ENCODE measurements at regions not wholly inside any gene's neighbourhood (a gene's known extent, or its start where the extent isn't known, plus 50 kb on each side); places are given as distances from the start of the nearest gene placed in this dataset.

DNA sequence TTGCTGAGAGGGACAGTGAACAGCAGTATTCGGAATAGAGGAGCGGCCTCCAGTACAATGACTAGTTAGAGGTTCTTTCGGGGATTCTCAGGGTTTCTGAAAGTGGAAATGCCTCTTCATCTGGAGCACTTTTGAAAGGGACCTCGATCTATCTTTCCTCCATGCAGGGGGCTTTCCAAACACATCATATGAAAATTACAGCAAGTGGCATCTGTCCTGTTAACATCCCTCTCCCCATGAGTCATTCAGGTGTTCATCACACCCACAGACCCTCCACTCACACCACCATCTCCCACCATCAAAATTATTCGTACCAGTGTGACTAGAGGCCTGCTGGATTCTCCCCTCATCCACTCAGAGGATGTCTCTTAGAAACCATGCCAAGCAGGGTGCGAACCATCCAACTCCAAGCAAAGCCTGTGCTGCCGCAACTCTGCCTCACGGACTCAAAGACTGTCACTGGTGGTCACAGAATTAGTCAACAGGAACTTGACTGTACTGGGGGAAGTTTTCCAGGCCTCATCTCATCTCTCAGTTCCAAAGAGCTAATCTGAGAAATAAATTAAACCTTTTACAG, 211.1 kb downstream of the MRPL39 start:
- no peak overlapping the region for H3K4me3 ChIP-seq (ENCODE audit: low read depth, low read length)
- in situ Hi-C loops (cut with HindIII; ENCODE audit: low sequenced_read_pairs): no loop called here
- no peak for DNase-seq (ENCODE audit: low read depth, low spot score)
- TF ChIP-seq, protein P1, sequence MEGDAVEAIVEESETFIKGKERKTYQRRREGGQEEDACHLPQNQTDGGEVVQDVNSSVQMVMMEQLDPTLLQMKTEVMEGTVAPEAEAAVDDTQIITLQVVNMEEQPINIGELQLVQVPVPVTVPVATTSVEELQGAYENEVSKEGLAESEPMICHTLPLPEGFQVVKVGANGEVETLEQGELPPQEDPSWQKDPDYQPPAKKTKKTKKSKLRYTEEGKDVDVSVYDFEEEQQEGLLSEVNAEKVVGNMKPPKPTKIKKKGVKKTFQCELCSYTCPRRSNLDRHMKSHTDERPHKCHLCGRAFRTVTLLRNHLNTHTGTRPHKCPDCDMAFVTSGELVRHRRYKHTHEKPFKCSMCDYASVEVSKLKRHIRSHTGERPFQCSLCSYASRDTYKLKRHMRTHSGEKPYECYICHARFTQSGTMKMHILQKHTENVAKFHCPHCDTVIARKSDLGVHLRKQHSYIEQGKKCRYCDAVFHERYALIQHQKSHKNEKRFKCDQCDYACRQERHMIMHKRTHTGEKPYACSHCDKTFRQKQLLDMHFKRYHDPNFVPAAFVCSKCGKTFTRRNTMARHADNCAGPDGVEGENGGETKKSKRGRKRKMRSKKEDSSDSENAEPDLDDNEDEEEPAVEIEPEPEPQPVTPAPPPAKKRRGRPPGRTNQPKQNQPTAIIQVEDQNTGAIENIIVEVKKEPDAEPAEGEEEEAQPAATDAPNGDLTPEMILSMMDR (IDR thresholded peaks at IDR 0.05; ENCODE audit: low read depth, low read length): no peak

- in situ Hi-C loops (cut with HindIII; ENCODE audit: low sequenced_read_pairs): no loop called here
- H3K4me3 ChIP-seq (ENCODE audit: low read depth, low read length): no peak overlapping the region
- DNase-seq (ENCODE audit: low read depth, low spot score): no peak
- TF ChIP-seq, protein P1 (IDR thresholded peaks at IDR 0.05; ENCODE audit: low read depth, low read length): no peak
These were observed 215.5 kb downstream of the MRPL39 start for GRCh38 chr21:25391777-25392176.

- no peak for DNase-seq (ENCODE audit: low read depth, low spot score)
- H3K4me3 ChIP-seq (ENCODE audit: low read depth, low read length): no peak overlapping the region
- TF ChIP-seq, protein P1 (IDR thresholded peaks at IDR 0.05; ENCODE audit: low read depth, low read length): no peak
- in situ Hi-C loops (cut with HindIII; ENCODE audit: low sequenced_read_pairs): no loop called here
These were observed 216.6 kb downstream of the MRPL39 start for GRCh38 chr21:25390701-25391100.

- DNase-seq (ENCODE audit: low read depth, low spot score): no peak
- in situ Hi-C loops (cut with HindIII; ENCODE audit: low sequenced_read_pairs): no loop called here
- H3K4me3 ChIP-seq (ENCODE audit: low read depth, low read length): no peak overlapping the region
- TF ChIP-seq, protein P1 (IDR thresholded peaks at IDR 0.05; ENCODE audit: low read depth, low read length): no peak
These were observed 219.6 kb downstream of the MRPL39 start for GRCh38 chr21:25387665-25388064.

DNA sequence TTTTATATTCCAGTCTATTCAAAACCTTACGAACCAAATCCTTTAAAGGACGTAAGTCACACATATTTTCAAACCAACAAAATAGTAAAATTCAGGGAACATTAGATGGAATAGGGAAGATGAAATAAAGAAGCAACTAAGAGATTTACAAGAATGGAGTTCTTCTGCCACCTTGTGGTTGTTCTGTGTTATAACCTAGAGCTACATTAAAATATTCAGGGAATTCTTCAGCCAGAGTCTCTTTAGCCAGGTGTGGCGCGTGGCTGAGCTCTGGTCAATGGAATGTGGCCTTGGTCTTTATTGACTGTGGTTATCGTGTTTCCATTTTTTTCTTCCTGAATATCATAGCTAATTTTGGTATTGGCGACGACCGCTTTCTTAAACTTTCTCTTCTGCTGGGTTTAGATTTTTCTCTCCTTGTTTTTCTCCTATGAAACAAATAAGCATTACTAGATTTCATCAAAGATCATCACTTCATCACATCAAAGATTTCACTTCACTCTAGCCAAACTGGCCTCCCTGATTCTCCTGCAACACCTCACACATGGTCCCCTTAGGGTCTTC, 221.3 kb downstream of the MRPL39 start:
- H3K4me3 ChIP-seq (ENCODE audit: low read depth, low read length): no peak overlapping the region
- in situ Hi-C loops (cut with HindIII; ENCODE audit: low sequenced_read_pairs): no loop called here
- peak; percentile 64 for DNase-seq (ENCODE audit: low read depth, low spot score)
- TF ChIP-seq, protein P1 (IDR thresholded peaks at IDR 0.05; ENCODE audit: low read depth, low read length): peak; percentile 52

DNA sequence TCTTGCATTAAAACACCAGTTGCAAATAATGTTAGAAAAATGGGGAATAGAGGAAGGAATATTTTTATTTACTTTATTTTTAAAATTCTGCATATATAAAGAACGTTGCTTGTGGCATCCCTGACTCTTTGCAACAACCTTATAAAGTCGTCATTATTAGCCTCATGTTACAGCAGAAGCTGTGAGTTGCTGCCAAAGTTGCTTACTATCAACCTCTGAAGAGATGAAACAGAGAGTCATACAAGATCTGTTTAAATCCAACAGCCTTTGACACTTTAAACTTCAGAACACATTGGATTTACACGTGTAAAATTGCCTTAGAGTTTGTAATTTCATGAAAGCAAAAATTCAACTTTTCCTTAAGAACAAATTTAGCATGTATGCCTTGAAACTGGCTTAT, 221.9 kb downstream of the MRPL39 start:
- TF ChIP-seq, protein P1 (IDR thresholded peaks at IDR 0.05; ENCODE audit: low read depth, low read length): no peak
- H3K4me3 ChIP-seq (ENCODE audit: low read depth, low read length): no peak overlapping the region
- in situ Hi-C loops (cut with HindIII; ENCODE audit: low sequenced_read_pairs): no loop called here
- DNase-seq (ENCODE audit: low read depth, low spot score): no peak
